Osteocyte (in vitro differentiated cells): ENCODE measurements at regions not wholly inside any gene's neighbourhood (a gene's known extent, or its start where the extent isn't known, plus 50 kb on each side); places are given as distances from the start of the nearest gene placed in this dataset.

Source experiments
- DNase-seq: peaks from one replicate; pipeline ENCODE4 v3.0.0; 2021; ENCODE audit warnings: mixed read lengths; ENCODE audit not compliant: unreplicated experiment; ENCODE audit errors: extremely low spot score
- H3K27ac Mint-ChIP-seq: one replicate; pipeline ENCODE4 v1.8.0; 2021; ENCODE audit warnings: mild to moderate bottlenecking, mixed read lengths; ENCODE audit not compliant: unreplicated experiment
- H3K27me3 Mint-ChIP-seq: one replicate; pipeline ENCODE4 v1.8.0; 2021; ENCODE audit warnings: mixed read lengths; ENCODE audit not compliant: unreplicated experiment
- H3K36me3 Mint-ChIP-seq: one replicate; pipeline ENCODE4 v1.8.0; 2021; ENCODE audit warnings: mixed read lengths; ENCODE audit not compliant: unreplicated experiment
- H3K4me1 Mint-ChIP-seq: one replicate; pipeline ENCODE4 v1.8.0; 2021; ENCODE audit warnings: mixed read lengths; ENCODE audit not compliant: unreplicated experiment
- H3K4me3 Mint-ChIP-seq: one replicate; pipeline ENCODE4 v1.8.0; 2021; ENCODE audit warnings: mild to moderate bottlenecking, moderate library complexity, mixed read lengths; ENCODE audit not compliant: unreplicated experiment
- H3K9me3 Mint-ChIP-seq: one replicate; pipeline ENCODE4 v1.8.0; 2021; ENCODE audit warnings: mixed read lengths; ENCODE audit not compliant: unreplicated experiment
- CTCF ChIP-seq: fragments of 200-600 bp; sonication (generic); IDR thresholded peaks from 2 replicates; pipeline ENCODE4 v1.5.0; 2021; ENCODE audit warnings: antibody characterized with exemption, mild to moderate bottlenecking, moderate library complexity

- Mint-ChIP-seq H3K4me1 (peaks cover 2% of the 10 kb centered on the region), H3K4me3 (no peak overlapping the region), H3K27ac (no peak overlapping the region), H3K9me3 (peaks cover 10% of the 10 kb centered on the region), H3K36me3 (no peaks in the 10 kb centered on the region), H3K27me3 (no peaks in the 10 kb centered on the region)
- no peak for TF ChIP-seq CTCF
- no peak for DNase-seq
Observed at GRCh38 chr11:25593221-25593620, 738.7 kb upstream of the ANO3 start.

- no peak for TF ChIP-seq CTCF
- Mint-ChIP-seq H3K27me3 (no peaks in the 10 kb centered on the region), H3K36me3 (no peaks in the 10 kb centered on the region), H3K4me1 (peaks cover 2% of the 10 kb centered on the region), H3K27ac (no peak overlapping the region), H3K4me3 (no peak overlapping the region), H3K9me3 (no peaks in the 10 kb centered on the region)
- no peak for DNase-seq
Observed at GRCh38 chr11:25596701-25597100, 735.2 kb upstream of the ANO3 start.

- DNase-seq, result no peak
- Mint-ChIP-seq H3K4me3 (no peak overlapping the region), H3K36me3 (no peaks in the 10 kb centered on the region), H3K27me3 (no peaks in the 10 kb centered on the region), H3K9me3 (no peaks in the 10 kb centered on the region), H3K27ac (no peak overlapping the region), H3K4me1 (peaks cover 2% of the 10 kb centered on the region)
- TF ChIP-seq CTCF, result no peak
Observed at GRCh38 chr11:25597696-25598095, 734.2 kb upstream of the ANO3 start.

- H3K4me1 Mint-ChIP-seq, result no peaks in the 10 kb centered on the region
- peaks cover 7% of the 10 kb centered on the region for H3K9me3 Mint-ChIP-seq
- no peaks in the 10 kb centered on the region for H3K27me3 Mint-ChIP-seq
- H3K27ac Mint-ChIP-seq, result no peak overlapping the region
- no peaks in the 10 kb centered on the region for H3K36me3 Mint-ChIP-seq
- no peak overlapping the region for H3K4me3 Mint-ChIP-seq
- DNase-seq, result no peak
- no peak for TF ChIP-seq CTCF
Observed at GRCh38 chr11:25602149-25602548, 729.8 kb upstream of the ANO3 start.

GRCh38 chr11:25602959-25603358 lies 729.0 kb upstream of the ANO3 start:
- Mint-ChIP-seq H3K9me3 (peaks cover 15% of the 10 kb centered on the region), H3K27me3 (no peaks in the 10 kb centered on the region), H3K4me3 (no peak overlapping the region), H3K27ac (no peak overlapping the region), H3K36me3 (no peaks in the 10 kb centered on the region), H3K4me1 (no peaks in the 10 kb centered on the region)
- DNase-seq, result no peak
- no peak for TF ChIP-seq CTCF
